ENCODE measurements at regions not wholly inside any gene's neighbourhood (a gene's known extent, or its start where the extent isn't known, plus 50 kb on each side); places are given as distances from the start of the nearest gene placed in this dataset.

DNA sequence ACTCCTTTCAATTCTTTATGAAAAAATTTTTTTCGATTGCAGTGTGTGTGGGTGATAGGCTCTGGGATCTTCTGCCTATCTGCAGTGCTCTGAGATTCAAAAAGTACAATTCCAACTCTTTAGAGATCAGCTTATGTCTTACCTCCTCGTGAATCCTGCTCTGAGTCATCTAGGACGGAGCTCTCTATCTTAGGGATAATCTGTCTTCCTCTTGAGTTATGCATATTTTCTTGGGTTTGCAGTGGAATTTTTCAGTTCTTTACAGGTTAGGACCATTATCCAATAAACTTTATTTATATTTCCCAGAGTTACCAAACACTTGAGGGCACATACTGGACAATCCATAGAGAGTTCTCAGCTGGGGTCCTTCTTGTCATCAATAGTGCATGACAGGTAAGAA, 428.6 kb downstream of the ACTR3B start:
- Histone ChIP-seq H3K79me2 (ENCODE audit: insufficient read depth) (no peaks in the 10 kb centered on the region), H3K9ac (no peak overlapping the region), H3K9me3 (ENCODE audit: low read depth) (no peaks in the 10 kb centered on the region), H3F3A (ENCODE audit: insufficient read depth) (no peaks in the 10 kb centered on the region), H3K4me3 (no peak overlapping the region), H3K4me2 (ENCODE audit: unreplicated experiment) (no peak overlapping the region), H3K4me1 (ENCODE audit: insufficient read depth) (no peaks in the 10 kb centered on the region), H3K36me3 (ENCODE audit: low read depth) (no peaks in the 10 kb centered on the region), H3K9me2 (ENCODE audit: insufficient read depth) (no peaks in the 10 kb centered on the region), H2AFZ (no peak overlapping the region), H3K27me3 (replicated peaks; ENCODE audit: insufficient read depth) (no peaks in the 10 kb centered on the region), H4K20me1 (ENCODE audit: insufficient read depth) (no peaks in the 10 kb centered on the region), H3K27ac (no peak overlapping the region)
- DNase-seq, result no peak
- in situ Hi-C loops (cut with MboI), result no loop called here
- 6 to 18% methylated on average over 3 of the region's 3 CpGs for WGBS, 2 experiments (ENCODE audit: low coverage in 1 of 2, low lambda C conversion rate in 2 of 2, missing lambda C conversion rate in 2 of 2)
- TF ChIP-seq EZH2 (IDR thresholded peaks at IDR 0.05; ENCODE audit: insufficient read depth, poor library complexity, severe bottlenecking) (no peak), EZH2phosphoT487 (IDR thresholded peaks at IDR 0.05; ENCODE audit: insufficient read depth, low read depth) (no peak)

- H3K9ac ChIP-seq, result no peak overlapping the region
- no peak for DNase-seq
- H3K27ac ChIP-seq, result no peak overlapping the region
- TF ChIP-seq EZH2phosphoT487 (IDR thresholded peaks at IDR 0.05; ENCODE audit: insufficient read depth, low read depth) (no peak), EZH2 (IDR thresholded peaks at IDR 0.05; ENCODE audit: insufficient read depth, poor library complexity, severe bottlenecking) (no peak)
- H4K20me1 ChIP-seq (ENCODE audit: insufficient read depth), result no peaks in the 10 kb centered on the region
- in situ Hi-C loops (cut with MboI), result no loop called here
- H3K9me2 ChIP-seq (ENCODE audit: insufficient read depth), result no peaks in the 10 kb centered on the region
- no peaks in the 10 kb centered on the region for H3K36me3 ChIP-seq (ENCODE audit: low read depth)
- no peaks in the 10 kb centered on the region for H3K27me3 ChIP-seq (replicated peaks; ENCODE audit: insufficient read depth)
- H3K4me2 ChIP-seq (ENCODE audit: unreplicated experiment), result no peak overlapping the region
- WGBS, 2 experiments (ENCODE audit: low coverage in 1 of 2, low lambda C conversion rate in 2 of 2, missing lambda C conversion rate in 2 of 2), result 38 to 48% methylated on average over 3 of the region's 3 CpGs
- no peak overlapping the region for H2AFZ ChIP-seq
- no peaks in the 10 kb centered on the region for H3K79me2 ChIP-seq (ENCODE audit: insufficient read depth)
- H3K4me3 ChIP-seq, result no peak overlapping the region
- no peaks in the 10 kb centered on the region for H3K4me1 ChIP-seq (ENCODE audit: insufficient read depth)
- no peaks in the 10 kb centered on the region for H3F3A ChIP-seq (ENCODE audit: insufficient read depth)
- no peaks in the 10 kb centered on the region for H3K9me3 ChIP-seq (ENCODE audit: low read depth)
Observed at GRCh38 chr7:153188630-153189029, 429.1 kb downstream of the ACTR3B start.

- no peak for DNase-seq
- H3K4me1 ChIP-seq (ENCODE audit: insufficient read depth), result no peaks in the 10 kb centered on the region
- WGBS, 2 experiments (ENCODE audit: low coverage in 1 of 2, low lambda C conversion rate in 2 of 2, missing lambda C conversion rate in 2 of 2), result 34 to 35% methylated on average over 3 of the region's 3 CpGs
- in situ Hi-C loops (cut with MboI), result no loop called here
- no peaks in the 10 kb centered on the region for H3K9me3 ChIP-seq (ENCODE audit: low read depth)
- no peaks in the 10 kb centered on the region for H3K9me2 ChIP-seq (ENCODE audit: insufficient read depth)
- no peak for TF ChIP-seq EZH2phosphoT487 (IDR thresholded peaks at IDR 0.05; ENCODE audit: insufficient read depth, low read depth)
- TF ChIP-seq EZH2 (IDR thresholded peaks at IDR 0.05; ENCODE audit: insufficient read depth, poor library complexity, severe bottlenecking), result no peak
- H3K27ac ChIP-seq, result no peak overlapping the region
- no peaks in the 10 kb centered on the region for H3K79me2 ChIP-seq (ENCODE audit: insufficient read depth)
- no peak overlapping the region for H3K4me3 ChIP-seq
- H2AFZ ChIP-seq, result no peak overlapping the region
- H3K9ac ChIP-seq, result no peak overlapping the region
- no peaks in the 10 kb centered on the region for H3K27me3 ChIP-seq (replicated peaks; ENCODE audit: insufficient read depth)
- no peaks in the 10 kb centered on the region for H3F3A ChIP-seq (ENCODE audit: insufficient read depth)
- no peak overlapping the region for H3K4me2 ChIP-seq (ENCODE audit: unreplicated experiment)
- H3K36me3 ChIP-seq (ENCODE audit: low read depth), result no peaks in the 10 kb centered on the region
- H4K20me1 ChIP-seq (ENCODE audit: insufficient read depth), result no peaks in the 10 kb centered on the region
Observed at GRCh38 chr7:153190452-153190851, 430.9 kb downstream of the ACTR3B start.

- 48 to 52% methylated on average over 4 of the region's 4 CpGs for WGBS, 2 experiments (ENCODE audit: low coverage in 1 of 2, low lambda C conversion rate in 2 of 2, missing lambda C conversion rate in 2 of 2)
- no peaks in the 10 kb centered on the region for H4K20me1 ChIP-seq (ENCODE audit: insufficient read depth)
- H3K27me3 ChIP-seq (replicated peaks; ENCODE audit: insufficient read depth), result no peaks in the 10 kb centered on the region
- no peak for TF ChIP-seq EZH2phosphoT487 (IDR thresholded peaks at IDR 0.05; ENCODE audit: insufficient read depth, low read depth)
- no peak for TF ChIP-seq EZH2 (IDR thresholded peaks at IDR 0.05; ENCODE audit: insufficient read depth, poor library complexity, severe bottlenecking)
- no peaks in the 10 kb centered on the region for H3K9me2 ChIP-seq (ENCODE audit: insufficient read depth)
- no peaks in the 10 kb centered on the region for H3K79me2 ChIP-seq (ENCODE audit: insufficient read depth)
- in situ Hi-C loops (cut with MboI), result no loop called here
- no peak for DNase-seq
- H3F3A ChIP-seq (ENCODE audit: insufficient read depth), result no peaks in the 10 kb centered on the region
- H3K4me2 ChIP-seq (ENCODE audit: unreplicated experiment), result no peak overlapping the region
- H3K9ac ChIP-seq, result no peak overlapping the region
- no peaks in the 10 kb centered on the region for H3K36me3 ChIP-seq (ENCODE audit: low read depth)
- no peak overlapping the region for H2AFZ ChIP-seq
- no peak overlapping the region for H3K4me3 ChIP-seq
- no peaks in the 10 kb centered on the region for H3K9me3 ChIP-seq (ENCODE audit: low read depth)
- H3K27ac ChIP-seq, result no peak overlapping the region
- no peaks in the 10 kb centered on the region for H3K4me1 ChIP-seq (ENCODE audit: insufficient read depth)
Observed at GRCh38 chr7:153190986-153191385, 431.4 kb downstream of the ACTR3B start.

- Histone ChIP-seq H3K4me1 (ENCODE audit: insufficient read depth) (no peaks in the 10 kb centered on the region), H3K27me3 (replicated peaks; ENCODE audit: insufficient read depth) (no peaks in the 10 kb centered on the region), H3K79me2 (ENCODE audit: insufficient read depth) (no peaks in the 10 kb centered on the region), H3K27ac (no peak overlapping the region), H3K4me2 (ENCODE audit: unreplicated experiment) (no peak overlapping the region), H2AFZ (no peak overlapping the region), H3K9ac (no peak overlapping the region), H3K9me2 (ENCODE audit: insufficient read depth) (no peaks in the 10 kb centered on the region), H3K36me3 (ENCODE audit: low read depth) (no peaks in the 10 kb centered on the region), H4K20me1 (ENCODE audit: insufficient read depth) (no peaks in the 10 kb centered on the region), H3K9me3 (ENCODE audit: low read depth) (no peaks in the 10 kb centered on the region), H3F3A (ENCODE audit: insufficient read depth) (no peaks in the 10 kb centered on the region), H3K4me3 (no peak overlapping the region)
- no peak for TF ChIP-seq EZH2 (IDR thresholded peaks at IDR 0.05; ENCODE audit: insufficient read depth, poor library complexity, severe bottlenecking)
- no peak for TF ChIP-seq EZH2phosphoT487 (IDR thresholded peaks at IDR 0.05; ENCODE audit: insufficient read depth, low read depth)
- in situ Hi-C loops (cut with MboI), result no loop called here
- 4 to 6% methylated on average over 12 of the region's 12 CpGs for WGBS, 2 experiments (ENCODE audit: low coverage in 1 of 2, low lambda C conversion rate in 2 of 2, missing lambda C conversion rate in 2 of 2)
- DNase-seq, result peak; percentile 1
Observed at GRCh38 chr7:153193144-153193595, 433.6 kb downstream of the ACTR3B start.
